HG03280 (cell line): ENCODE measurements at regions not wholly inside any gene's neighbourhood (a gene's known extent, or its start where the extent isn't known, plus 50 kb on each side); places are given as distances from the start of the nearest gene placed in this dataset.
"Not testable (repeated sequence)": the region's sequence is repeated elsewhere in the genome, so short reads cannot be mapped to it uniquely, and the experiment has no call there.

ENCODE experiments used
- ATAC-seq: cut with Tn5 transposase; IDR thresholded peaks from one replicate; pipeline ENCODE4 v1.9.1; 2021; ENCODE audit warnings: mild to moderate bottlenecking, moderate library complexity; ENCODE audit not compliant: unreplicated experiment

DNA sequence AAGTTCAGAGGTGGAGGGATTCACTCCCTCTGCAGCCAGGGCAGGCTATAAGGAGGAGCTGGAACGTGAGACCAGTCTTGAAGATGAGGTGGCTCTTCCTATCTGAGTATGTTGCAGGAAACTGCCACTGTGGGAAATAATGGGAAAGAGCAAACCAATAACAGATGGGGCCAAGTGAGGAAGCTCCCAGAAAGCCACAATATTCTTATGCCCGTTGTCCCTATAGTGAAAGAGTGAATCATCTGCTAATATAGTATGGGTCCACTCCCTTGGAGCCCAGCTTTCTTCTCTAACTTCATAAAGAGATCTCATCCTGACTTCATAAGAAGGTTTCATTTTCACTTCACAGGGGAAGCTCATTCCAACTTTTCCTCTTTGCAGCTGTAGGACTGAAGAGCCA lies 206.4 kb downstream of the BLID start:
- no peak for ATAC-seq

- no peak for ATAC-seq
Observed at GRCh38 chr11:121907379-121907778, 208.6 kb downstream of the BLID start.

- ATAC-seq = no peak
Observed at GRCh38 chr11:121904148-121904547, 211.9 kb downstream of the BLID start.

DNA sequence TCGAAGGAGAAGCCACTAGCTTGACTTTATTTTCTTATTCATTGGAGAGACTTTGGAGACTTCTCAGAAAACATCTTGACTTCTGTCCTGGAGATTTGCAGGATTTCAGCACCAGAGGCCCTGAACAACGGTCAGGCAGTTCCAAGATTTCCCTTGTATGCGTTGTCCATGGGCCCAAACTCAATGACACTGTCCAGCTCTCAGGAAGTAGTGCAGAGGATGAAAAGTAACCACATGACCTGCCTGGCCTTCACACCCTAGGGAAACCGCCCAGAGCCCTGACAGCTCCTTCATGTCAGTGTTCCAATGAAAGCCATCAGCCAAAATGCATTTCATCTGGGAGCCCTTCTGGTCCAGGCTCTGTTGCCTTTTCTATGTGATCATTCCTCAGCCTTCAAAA lies 214.1 kb downstream of the BLID start:
- no peak for ATAC-seq

DNA sequence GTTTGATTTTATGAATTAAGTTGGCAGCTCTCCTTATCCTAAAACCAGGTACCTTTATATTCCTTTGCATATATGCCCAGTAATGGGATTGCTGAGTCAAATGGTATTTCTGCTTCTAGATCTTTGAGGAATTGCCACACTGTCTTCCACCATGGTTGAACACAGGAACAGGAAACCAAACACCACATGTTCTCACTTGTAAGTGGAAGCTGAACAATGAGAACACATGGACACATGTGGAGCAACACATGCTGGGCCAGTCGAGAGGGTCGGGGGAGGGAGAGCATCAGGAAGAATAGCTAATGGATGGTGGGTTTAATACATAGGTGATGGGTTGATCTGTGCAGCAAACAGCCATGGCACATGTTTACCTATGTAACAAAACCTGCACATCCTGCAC lies 214.6 kb downstream of the BLID start:
- not testable (repeated sequence) for ATAC-seq

- ATAC-seq = no peak
Observed at GRCh38 chr11:121899520-121899919, 216.5 kb downstream of the BLID start.

DNA sequence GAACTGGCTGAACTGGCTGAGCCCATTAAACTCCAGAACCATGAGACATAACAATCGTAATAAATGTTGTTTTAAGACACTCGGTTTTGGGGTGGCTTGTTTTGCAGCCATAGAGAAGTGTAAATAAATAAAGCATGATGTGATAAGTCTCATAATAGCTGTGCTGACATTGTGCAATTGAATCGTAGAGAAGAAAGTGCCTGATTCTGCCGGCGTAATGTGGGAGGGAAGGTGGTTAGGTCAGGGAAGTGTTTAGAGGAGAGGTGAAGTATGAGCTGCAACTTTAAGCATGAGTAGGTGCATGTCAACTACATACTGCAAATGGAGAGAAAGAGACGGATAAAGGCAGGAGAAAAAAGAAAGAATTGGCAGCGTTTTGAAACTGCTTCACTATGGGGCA lies 217.1 kb downstream of the BLID start:
- no peak for ATAC-seq

DNA sequence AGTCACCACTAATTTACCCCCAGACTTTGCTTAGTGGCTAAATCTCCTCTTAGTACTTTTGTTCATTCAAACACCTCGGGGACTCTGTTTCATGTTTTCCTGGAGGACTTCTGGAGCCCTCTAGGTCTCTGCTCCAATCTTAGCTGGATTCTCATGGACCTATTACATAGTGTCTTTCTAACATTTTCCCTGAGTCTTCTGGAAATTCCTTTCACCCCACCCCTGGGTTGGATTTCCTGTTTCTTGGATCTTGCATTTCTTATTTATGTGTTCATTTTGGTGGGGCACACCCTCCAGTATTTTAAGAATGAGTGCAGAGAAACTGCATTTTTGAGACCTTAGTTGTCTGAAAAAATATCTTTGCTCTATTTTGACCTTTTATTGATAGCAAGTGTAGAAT lies 220.1 kb downstream of the BLID start:
- no peak for ATAC-seq

- no peak for ATAC-seq
Observed at GRCh38 chr11:121894581-121894980, 221.4 kb downstream of the BLID start.

GRCh38 chr11:121892863-121893262 lies 223.2 kb downstream of the BLID start:
- no peak for ATAC-seq

DNA sequence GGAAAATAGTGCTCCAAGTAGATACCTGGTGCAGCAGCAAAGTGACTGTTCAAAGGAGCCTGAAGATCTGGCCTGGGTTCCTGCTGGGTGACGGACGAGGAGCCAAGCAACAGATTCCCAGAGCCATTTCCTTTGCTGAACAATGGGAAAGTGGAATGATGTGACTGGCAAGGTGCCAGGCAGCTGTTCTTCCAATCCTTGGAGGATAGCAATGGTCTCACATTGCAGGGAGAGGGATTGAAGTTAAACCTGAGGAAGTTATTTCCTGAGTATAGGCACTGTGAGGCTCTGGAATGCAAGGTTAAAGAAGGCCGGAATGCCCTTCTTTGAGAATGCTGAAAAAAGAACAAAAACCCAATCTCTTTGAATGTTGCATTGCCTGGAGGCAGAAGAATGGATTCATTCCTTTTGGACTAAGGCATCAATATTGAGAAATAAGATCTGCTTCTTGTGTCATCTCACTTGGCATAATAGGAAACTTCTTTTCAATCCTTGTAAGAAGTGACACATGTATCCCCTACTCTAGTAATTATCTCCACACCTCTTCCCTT lies 223.8 kb downstream of the BLID start:
- no peak for ATAC-seq

DNA sequence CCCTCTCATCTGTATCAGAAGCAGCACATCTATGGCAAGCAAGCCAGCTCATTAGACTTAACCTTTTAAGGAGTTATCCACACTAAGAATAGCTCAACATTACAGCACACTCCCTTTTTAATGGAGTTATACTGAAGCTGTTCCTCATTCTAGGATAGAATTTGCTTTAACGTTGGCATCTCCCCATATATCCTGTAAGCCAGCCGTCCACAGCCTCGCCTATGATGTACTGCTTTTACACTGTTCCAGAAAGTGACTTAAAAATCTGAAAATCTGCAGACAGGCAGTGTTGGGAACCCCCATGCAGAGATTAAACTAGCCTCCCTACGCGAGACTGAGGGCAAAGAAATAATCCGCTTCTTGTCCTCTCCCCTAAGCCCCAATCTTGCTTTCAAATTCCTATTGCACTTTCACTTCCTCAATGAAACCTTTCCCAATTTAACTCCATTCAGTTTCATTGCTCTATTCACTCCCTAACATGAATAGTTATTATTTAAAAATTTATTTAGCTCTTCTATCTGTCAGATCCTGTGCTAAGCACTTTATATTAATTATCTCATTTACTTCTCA lies 225.0 kb downstream of the BLID start:
- no peak for ATAC-seq

DNA sequence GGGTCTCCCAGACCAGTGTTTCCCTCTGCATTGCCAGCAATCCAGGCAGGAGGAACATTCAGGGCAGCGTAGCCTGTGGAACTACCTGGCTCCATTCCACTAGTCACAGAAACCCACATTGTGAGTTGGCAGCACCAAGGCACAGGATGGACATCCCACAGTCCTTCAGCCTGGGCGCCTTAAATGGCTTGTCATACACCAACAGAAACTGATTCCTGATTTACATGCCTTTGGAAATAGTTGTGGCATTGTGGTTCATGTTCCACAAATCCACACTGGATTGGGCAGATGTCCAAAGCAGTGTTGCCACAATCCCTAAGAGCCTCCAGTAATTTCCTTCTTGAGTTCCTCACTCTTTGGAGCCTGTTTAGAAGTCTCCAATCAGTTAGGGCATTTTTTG lies 225.6 kb downstream of the BLID start:
- no peak for ATAC-seq

DNA sequence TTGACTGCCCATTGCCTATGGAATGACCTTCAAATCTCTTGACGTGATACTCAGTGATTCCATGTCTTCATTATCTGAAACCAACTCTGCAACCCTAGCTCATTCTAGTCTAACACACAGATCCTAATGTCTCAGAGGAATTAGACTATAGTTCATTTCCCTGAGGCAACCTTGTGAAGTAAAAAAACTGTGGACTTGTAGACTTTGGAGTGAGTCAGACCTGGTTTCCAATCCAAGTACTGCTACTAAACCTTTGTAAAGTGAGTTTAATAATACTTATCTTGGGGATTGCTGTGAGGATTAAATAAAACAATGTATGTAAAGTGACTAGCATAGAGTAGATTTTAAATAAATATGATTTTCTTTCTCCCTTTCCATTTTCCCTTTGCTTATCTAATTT lies 226.1 kb downstream of the BLID start:
- no peak for ATAC-seq

- ATAC-seq = no peak
Observed at GRCh38 chr11:121889186-121889585, 226.8 kb downstream of the BLID start.

DNA sequence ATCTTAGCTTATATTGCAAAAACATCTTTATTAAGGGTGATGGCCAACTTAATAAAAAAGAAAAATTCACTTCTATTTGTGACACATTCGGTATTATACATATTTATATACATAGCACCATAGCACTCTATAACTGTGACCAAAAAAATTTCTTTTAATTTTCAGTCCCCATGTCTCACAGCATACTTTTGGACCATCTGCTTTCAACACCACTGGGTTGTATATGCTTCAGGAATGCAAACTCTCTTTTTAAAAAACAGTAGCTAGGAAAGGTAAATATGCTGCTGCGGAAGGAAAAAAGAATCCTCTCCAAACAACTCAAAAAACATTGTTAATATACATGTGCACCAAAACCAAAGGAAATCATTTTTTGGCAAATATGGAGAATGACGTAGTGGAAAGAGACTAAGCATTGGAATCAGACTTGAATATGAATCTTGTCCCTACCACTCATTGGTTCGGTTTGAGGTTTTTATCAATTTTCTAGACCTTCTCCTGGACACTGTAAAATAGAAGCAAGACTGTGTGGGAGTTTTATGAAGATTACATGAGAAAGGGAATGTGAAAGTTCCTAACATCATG lies 227.9 kb downstream of the BLID start:
- ATAC-seq = no peak

- ATAC-seq = no peak
Observed at GRCh38 chr11:121887569-121887968, 228.4 kb downstream of the BLID start.

DNA sequence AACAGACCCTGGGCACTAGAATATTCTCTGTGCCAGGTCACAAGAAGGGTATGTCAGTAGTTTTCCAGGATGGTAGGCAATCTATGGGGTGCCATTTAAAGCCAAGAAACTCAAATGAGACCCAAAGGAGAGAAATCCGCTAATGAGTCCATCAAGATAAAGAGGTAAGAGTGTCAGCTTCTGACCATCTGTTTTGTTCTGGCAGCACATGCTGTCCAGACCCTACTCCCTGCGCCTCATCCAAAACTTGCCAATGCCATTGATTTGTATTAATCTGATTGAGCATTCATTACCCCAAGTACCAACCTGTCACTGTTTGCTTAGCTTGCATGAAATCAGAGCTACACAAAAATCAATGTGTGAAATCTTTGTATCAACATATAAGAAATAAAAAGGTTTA lies 229.0 kb downstream of the BLID start:
- ATAC-seq = no peak

DNA sequence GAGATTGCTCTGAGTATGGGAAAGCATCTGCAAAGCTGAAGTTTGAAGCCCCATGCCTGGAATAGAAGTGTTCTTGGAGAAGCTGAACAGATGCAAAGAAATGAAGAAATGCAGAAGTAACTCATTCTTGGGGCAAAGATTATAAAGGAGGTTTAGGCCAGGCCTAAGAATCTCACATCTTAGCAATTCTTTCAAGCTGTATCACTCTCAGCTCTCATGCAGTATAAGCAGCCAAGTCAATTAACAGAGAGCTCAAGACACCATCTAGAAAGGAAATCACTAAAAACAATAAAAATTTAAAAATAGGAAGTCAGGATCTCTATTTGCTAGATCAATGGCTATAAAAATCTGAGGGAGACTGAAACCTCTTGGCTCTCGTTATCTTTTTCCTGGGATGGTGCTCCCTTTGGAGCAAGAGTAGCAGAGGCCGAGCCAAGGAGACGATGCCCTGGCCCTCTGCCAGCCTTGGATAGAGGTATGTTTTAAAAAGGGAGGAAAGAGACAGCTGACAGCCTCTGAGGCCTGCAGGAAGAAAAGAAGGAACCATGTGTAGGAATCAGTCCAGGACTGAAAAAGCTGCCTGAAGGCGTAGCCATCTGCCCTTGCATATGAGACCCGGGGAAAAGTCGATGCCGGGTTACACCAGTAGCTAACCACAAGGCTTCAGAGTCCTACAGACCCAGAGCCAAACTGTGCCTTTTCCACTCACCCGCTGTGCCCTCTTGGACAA lies 229.8 kb downstream of the BLID start:
- no peak for ATAC-seq

- no peak for ATAC-seq
Observed at GRCh38 chr11:121884626-121885025, 231.4 kb downstream of the BLID start.

- no peak for ATAC-seq
Observed at GRCh38 chr11:121881806-121882205, 234.2 kb downstream of the BLID start.

GRCh38 chr11:121877152-121877551 lies 238.9 kb downstream of the BLID start:
- no peak for ATAC-seq
